Right lobe of liver (tissue), 6 donors: ENCODE measurements at regions not wholly inside any gene's neighbourhood (a gene's known extent, or its start where the extent isn't known, plus 50 kb on each side); places are given as distances from the start of the nearest gene placed in this dataset.

ENCODE experiments used
- ATAC-seq, 4 donors: fragments of 200-7000 bp; cut with Tn5 transposase; one replicate each; pipeline ENCODE4 v1.9.1; 2020; ENCODE audit warnings: mild to moderate bottlenecking in 4 of 4, moderate library complexity in 4 of 4
- DNase-seq, 3 donors: peaks; one replicate each; pipeline ENCODE4 v3.0.0-alpha.2; 2020
- H3K27ac ChIP-seq, 3 donors: fragments of 200-600 bp; one replicate each; pipeline ENCODE4 v1.8.0; 2022
- H3K27me3 ChIP-seq, 2 donors: fragments of 200-600 bp; one replicate each; pipeline ENCODE4 v1.8.0; 2022
- H3K36me3 ChIP-seq, 4 donors: fragments of 200-600 bp; sonication (generic) in 1 of 4; one replicate each; pipeline versions ENCODE4 v1.5.1 to v1.8.0; 2017 to 2022; ENCODE audit warnings: control low read depth in 1 of 4
- H3K4me1 ChIP-seq, 4 donors: fragments of 200-600 bp; sonication (generic) in 1 of 4; one replicate each; pipeline versions ENCODE4 v1.5.1 to v1.8.0; 2017 to 2022; ENCODE audit warnings: control low read depth in 1 of 4
- H3K4me3 ChIP-seq, 3 donors: fragments of 200-600 bp; one replicate each; pipeline ENCODE4 v1.8.0; 2022
- H3K9me3 ChIP-seq, 4 donors: fragments of 200-600 bp; sonication (generic) in 1 of 4; one replicate each; pipeline versions ENCODE4 v1.5.1 to v1.8.0; 2017 to 2022; ENCODE audit warnings: control low read depth in 1 of 4
- CTCF ChIP-seq, 4 donors: fragments of 200-600 bp in 3 of 4; fragments of 450-650 bp in 1 of 4; IDR thresholded peaks; one replicate each; pipeline versions ENCODE4 v1.5.1 to v1.8.0; 2016 to 2022; ENCODE audit warnings: antibody characterized with exemption in 4 of 4, mild to moderate bottlenecking in 2 of 4
- POLR2A ChIP-seq: fragments of 450-650 bp; IDR thresholded peaks from one replicate; pipeline ENCODE4 v1.6.1; 2017; ENCODE audit warnings: antibody characterized with exemption, mild to moderate bottlenecking
- whole genome bisulfite sequencing: methylation state at CpG from one replicate; pipeline ENCODE4 v1.1.6; 2018; ENCODE audit warnings: low coverage, low lambda C conversion rate; ENCODE audit not compliant: insufficient coverage; ENCODE audit errors: missing lambda C conversion rate; 5-methylcytosine and 5-hydroxymethylcytosine counted together
- intact Hi-C, 2 donors: fragments of 100-400 bp; cut with DNase I; formaldehyde crosslinking; loops; one replicate each; pipeline versions ENCODE4 v1.11.2 to v1.14.1; 2022
- donor health status: DM: no; HTN: yes; CAD: no.
- donor health status: DM: no; HTN: no; CAD: no.
- donor health status: DM: no; HTN: no; CAD: no.
- donor health status: DM: no; HTN: yes; CAD: no.
- donor health status: DM: no; HTN: yes; CAD: no.

DNA sequence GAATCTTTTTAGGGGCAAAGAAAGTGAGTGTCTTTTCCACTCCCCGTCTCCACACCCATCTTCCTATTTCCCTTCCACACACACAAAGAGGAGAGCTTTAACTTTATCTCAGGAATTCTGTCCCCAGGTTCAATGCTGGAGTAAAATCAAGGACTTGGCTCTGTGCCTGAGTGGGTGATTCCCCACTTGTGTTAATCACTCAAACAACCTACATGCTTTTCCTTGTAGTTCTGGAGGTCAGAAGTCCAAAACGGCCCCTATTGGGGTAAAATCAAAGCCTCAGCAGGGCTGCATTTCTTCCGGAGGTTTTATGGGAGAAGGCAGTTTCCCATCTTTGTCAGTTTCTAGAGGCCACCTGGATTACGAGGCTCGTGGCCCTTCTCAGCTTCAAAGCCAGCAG, 422.3 kb upstream of the RBFOX1 start:
- WGBS: 31% methylated on average over 4 of the region's 5 CpGs
- Histone ChIP-seq H3K4me3 (no peak overlapping the region), H3K27me3 (no peaks in the 10 kb centered on the region), H3K4me1 (no peaks in the 10 kb centered on the region), H3K9me3 (no peaks in the 10 kb centered on the region), H3K27ac (no peak overlapping the region), H3K36me3 (no peaks in the 10 kb centered on the region)
- no peak for TF ChIP-seq CTCF (IDR thresholded peaks at IDR 0.05)
- TF ChIP-seq POLR2A: no peak
- intact Hi-C loops: no loop called here
- no peak for DNase-seq
- no peak for ATAC-seq

GRCh38 chr16:6905601-6906000, 427.0 kb upstream of the RBFOX1 start:
- H3K9me3 ChIP-seq: no peaks in the 10 kb centered on the region
- ATAC-seq (no peak), DNase-seq (no peak)
- no peaks in the 10 kb centered on the region for H3K36me3 ChIP-seq
- intact Hi-C loops: no loop called here
- WGBS: 24% methylated on average over 3 of the region's 3 CpGs
- H3K27me3 ChIP-seq: no peaks in the 10 kb centered on the region
- no peak for TF ChIP-seq POLR2A
- no peak for TF ChIP-seq CTCF (IDR thresholded peaks at IDR 0.05)
- H3K4me1 ChIP-seq: no peaks in the 10 kb centered on the region
- H3K4me3 ChIP-seq: no peak overlapping the region
- H3K27ac ChIP-seq: no peak overlapping the region

- TF ChIP-seq CTCF (IDR thresholded peaks at IDR 0.05): no peak
- no peak for TF ChIP-seq POLR2A
- Histone ChIP-seq H3K4me3 (no peak overlapping the region), H3K36me3 (no peaks in the 10 kb centered on the region), H3K27me3 (no peaks in the 10 kb centered on the region), H3K9me3 (no peaks in the 10 kb centered on the region), H3K27ac (no peak overlapping the region), H3K4me1 (no peaks in the 10 kb centered on the region)
- ATAC-seq: no peak
- intact Hi-C loops: no loop called here
- DNase-seq: no peak
- 44% methylated on average over 5 of the region's 5 CpGs for WGBS
These were observed 429.0 kb upstream of the RBFOX1 start for GRCh38 chr16:6903671-6904070.

DNA sequence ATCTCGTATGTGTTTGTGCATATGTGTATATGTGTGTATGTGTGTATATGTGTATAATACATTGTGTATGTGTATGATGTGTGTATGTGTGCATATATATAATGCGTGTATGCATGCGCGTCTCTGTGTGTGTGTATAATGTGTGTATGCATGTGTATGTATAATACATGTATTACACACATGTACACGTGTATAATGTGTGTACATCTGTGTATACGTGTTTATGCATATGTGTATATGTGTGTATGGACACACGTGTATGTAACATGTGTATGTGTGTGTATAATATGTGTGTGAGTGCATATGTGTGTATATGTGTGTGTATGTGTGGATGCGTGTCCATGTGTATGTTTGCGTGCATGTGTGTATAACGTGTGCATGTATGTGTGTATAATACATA, 433.7 kb upstream of the RBFOX1 start:
- DNase-seq: no peak
- Histone ChIP-seq H3K9me3 (no peaks in the 10 kb centered on the region), H3K4me1 (no peaks in the 10 kb centered on the region), H3K27ac (no peak overlapping the region), H3K4me3 (no peak overlapping the region), H3K27me3 (no peaks in the 10 kb centered on the region), H3K36me3 (no peaks in the 10 kb centered on the region)
- TF ChIP-seq POLR2A: no peak
- TF ChIP-seq CTCF (IDR thresholded peaks at IDR 0.05): no peak
- intact Hi-C loops: no loop called here
- no peak for ATAC-seq
- 61% methylated on average over 8 of the region's 10 CpGs for WGBS

DNA sequence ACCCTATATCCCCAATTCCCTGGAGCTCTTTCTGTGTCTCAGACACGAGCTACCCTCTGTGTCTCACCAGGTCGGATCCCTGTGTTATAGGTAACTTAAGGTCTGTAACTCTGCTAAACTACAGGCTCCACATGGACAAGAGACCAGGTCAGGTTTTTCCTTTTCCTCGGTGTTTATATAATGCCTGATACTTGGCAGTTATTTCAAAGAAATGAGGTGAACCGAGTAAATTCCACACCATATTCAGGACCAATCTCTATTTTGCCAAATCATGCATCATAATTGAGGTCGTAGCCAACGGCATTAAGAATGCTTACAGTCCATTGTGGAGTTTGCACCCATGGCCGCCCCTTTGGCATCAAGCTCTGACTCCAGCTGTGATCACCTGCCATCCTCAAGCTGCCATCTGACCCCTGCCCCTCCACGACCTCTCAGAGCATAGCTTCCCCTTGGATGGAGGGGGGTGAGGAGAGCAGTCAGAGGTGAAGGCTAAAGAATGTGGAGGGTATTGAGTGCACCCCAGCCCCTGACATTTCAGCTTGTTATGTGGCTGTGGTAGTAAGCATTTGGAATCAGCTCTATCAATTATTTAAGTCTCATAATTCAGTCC, 434.7 kb upstream of the RBFOX1 start:
- Histone ChIP-seq H3K4me1 (no peaks in the 10 kb centered on the region), H3K27ac (no peak overlapping the region), H3K27me3 (no peaks in the 10 kb centered on the region), H3K36me3 (no peaks in the 10 kb centered on the region), H3K9me3 (no peaks in the 10 kb centered on the region), H3K4me3 (no peak overlapping the region)
- intact Hi-C loops: no loop called here
- 45% methylated on average over 6 of the region's 8 CpGs for WGBS
- ATAC-seq (no peak), DNase-seq (no peak)
- TF ChIP-seq POLR2A (no peak), CTCF (IDR thresholded peaks at IDR 0.05) (no peak)
